HEK293 (cell line): ENCODE measurements at regions not wholly inside any gene's neighbourhood (a gene's known extent, or its start where the extent isn't known, plus 50 kb on each side); places are given as distances from the start of the nearest gene placed in this dataset.

Source experiments
- ZBTB8A ChIP-seq: fragments of 450-650 bp; formaldehyde crosslinking; IDR thresholded peaks from 2 replicates; pipeline ENCODE4 v1.5.1; 2016; ENCODE audit warnings: missing biosample characterization, missing genetic modification characterization
- TF ChIP-seq, protein P1 (sequence below): fragments of 450-650 bp; formaldehyde crosslinking; IDR thresholded peaks from 2 replicates; pipeline ENCODE4 v1.5.1; 2016; ENCODE audit warnings: missing biosample characterization, missing genetic modification characterization

DNA sequence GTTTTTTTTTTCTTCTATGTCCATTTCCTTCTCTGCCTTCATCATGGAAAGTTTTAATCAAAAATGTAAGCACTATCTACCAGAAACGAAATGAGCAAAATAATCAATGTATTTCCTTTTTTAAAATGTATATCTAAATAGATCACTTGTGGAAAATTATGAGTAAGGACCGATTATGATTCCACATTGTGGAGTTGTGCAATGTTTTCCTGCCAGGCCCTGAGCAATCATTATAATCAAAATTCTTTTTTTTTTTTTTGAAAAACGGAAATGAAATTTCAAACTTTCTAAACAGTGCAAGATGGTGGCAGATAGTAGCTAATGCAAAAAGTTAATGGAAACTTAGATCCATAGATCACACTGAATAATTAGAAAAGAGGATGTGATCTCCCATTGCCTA lies 1074.6 kb upstream of the TMEM132C start:
- TF ChIP-seq, protein P1, sequence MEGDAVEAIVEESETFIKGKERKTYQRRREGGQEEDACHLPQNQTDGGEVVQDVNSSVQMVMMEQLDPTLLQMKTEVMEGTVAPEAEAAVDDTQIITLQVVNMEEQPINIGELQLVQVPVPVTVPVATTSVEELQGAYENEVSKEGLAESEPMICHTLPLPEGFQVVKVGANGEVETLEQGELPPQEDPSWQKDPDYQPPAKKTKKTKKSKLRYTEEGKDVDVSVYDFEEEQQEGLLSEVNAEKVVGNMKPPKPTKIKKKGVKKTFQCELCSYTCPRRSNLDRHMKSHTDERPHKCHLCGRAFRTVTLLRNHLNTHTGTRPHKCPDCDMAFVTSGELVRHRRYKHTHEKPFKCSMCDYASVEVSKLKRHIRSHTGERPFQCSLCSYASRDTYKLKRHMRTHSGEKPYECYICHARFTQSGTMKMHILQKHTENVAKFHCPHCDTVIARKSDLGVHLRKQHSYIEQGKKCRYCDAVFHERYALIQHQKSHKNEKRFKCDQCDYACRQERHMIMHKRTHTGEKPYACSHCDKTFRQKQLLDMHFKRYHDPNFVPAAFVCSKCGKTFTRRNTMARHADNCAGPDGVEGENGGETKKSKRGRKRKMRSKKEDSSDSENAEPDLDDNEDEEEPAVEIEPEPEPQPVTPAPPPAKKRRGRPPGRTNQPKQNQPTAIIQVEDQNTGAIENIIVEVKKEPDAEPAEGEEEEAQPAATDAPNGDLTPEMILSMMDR (tag by site-specific recombination) = no peak
- TF ChIP-seq ZBTB8A (tag by site-specific recombination) = no peak
